GM10266 (cell line): ENCODE measurements at regions not wholly inside any gene's neighbourhood (a gene's known extent, or its start where the extent isn't known, plus 50 kb on each side); places are given as distances from the start of the nearest gene placed in this dataset.
A peak's percentile ranks its signal among the peaks of the same experiment; 100 is the strongest.

Experiments used
- DNase-seq: peaks from one replicate; pipeline ENCODE4 v3.0.0; 2012; ENCODE audit errors: extremely low spot score
- TF ChIP-seq, protein P1 (sequence below): IDR thresholded peaks from 2 replicates; pipeline ENCODE4 v1.5.1; 2012; ENCODE audit warnings: mild to moderate bottlenecking, low read depth; ENCODE audit not compliant: control insufficient read depth, insufficient read depth; ENCODE audit errors: missing control alignments

DNA sequence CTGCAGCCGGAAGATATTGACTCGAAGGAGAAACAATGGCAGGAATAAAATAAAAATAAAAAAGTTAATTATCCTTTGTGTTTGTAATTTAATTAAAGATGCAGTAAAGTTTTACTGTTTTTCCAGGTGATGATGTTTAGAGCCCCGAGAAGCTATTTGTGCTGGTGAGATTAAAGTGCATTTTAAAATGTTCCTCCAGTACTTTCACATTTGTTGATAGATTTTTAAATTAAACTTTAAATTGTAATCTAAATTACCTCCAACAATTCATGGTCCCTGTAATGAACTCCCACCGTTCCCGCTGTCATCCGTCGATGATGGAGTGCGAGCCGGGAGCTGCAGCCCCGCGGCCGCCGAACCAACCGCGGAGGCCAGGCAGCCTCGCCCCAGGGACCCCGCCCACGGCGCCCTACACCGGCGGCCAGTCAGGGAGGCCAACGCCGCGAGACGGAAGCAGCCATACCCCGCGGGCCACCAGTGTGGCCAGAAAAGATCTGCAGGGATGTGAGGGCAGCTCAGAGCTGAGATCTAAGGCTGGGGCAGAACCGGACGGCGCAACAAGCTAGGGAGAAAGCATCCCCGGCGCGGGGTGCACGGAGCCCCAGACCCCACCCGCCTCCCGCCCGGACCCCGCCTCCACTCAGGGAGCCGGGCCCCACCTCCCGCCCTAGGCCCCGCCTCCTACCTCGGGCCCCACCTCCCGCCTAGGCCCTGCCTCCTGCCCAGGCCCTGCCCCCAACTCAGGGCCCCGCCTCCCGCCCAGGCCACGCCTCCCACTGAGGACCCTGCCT, 104.0 kb downstream of the FAM53A start:
- TF ChIP-seq, protein P1, sequence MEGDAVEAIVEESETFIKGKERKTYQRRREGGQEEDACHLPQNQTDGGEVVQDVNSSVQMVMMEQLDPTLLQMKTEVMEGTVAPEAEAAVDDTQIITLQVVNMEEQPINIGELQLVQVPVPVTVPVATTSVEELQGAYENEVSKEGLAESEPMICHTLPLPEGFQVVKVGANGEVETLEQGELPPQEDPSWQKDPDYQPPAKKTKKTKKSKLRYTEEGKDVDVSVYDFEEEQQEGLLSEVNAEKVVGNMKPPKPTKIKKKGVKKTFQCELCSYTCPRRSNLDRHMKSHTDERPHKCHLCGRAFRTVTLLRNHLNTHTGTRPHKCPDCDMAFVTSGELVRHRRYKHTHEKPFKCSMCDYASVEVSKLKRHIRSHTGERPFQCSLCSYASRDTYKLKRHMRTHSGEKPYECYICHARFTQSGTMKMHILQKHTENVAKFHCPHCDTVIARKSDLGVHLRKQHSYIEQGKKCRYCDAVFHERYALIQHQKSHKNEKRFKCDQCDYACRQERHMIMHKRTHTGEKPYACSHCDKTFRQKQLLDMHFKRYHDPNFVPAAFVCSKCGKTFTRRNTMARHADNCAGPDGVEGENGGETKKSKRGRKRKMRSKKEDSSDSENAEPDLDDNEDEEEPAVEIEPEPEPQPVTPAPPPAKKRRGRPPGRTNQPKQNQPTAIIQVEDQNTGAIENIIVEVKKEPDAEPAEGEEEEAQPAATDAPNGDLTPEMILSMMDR: no peak
- DNase-seq: peak; percentile 96

- peak; percentile 90 for DNase-seq
- TF ChIP-seq, protein P1: peak; percentile 51
Observed at GRCh38 chr4:1579001-1579900, 104.9 kb downstream of the FAM53A start.

DNA sequence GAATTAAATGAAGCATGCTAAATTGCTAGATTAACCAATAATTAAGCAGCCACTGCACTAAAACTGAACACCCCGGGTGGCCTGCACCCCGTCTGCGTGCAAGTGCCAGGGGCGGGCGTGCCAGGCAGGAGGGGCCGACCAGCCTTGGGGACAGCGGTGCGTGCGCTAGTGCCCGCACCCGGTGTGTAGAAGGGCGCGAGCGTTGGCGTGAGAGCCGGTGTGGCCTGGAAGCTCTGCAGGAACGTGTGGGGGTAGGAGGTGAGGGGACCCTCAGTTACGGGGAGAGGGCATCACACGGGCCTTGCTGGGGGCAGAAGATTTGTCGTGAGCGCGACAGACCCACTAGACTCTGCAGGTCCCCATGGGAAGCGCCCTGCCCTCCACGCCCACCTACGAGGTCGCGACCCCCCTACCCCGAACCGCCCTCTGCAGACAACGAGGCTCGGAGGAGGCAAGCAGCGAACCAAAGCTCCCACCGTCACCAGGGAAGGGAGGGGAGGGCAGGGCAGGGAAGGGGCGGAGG, 105.8 kb downstream of the FAM53A start:
- no peak for DNase-seq
- TF ChIP-seq, protein P1: no peak

DNA sequence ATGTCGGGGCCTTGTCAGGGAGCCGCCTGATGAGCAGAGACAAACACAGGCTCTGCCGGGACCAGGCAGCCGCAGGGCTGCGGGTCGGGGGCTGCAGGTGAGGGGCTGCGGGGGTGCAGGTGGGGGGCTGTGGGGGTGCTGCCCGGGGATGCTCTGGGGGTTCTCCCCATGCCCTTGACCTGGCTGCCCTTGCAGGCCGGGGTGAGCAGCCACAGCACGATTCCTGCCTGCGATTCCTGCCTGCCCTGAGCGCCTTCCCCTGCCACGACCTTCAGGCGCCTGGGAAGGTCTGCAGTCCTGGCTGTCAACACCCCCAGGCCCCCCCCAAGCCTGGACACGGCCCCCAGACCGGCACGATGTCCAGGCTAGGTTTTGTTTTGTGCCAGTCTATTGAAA, 106.3 kb downstream of the FAM53A start:
- TF ChIP-seq, protein P1: no peak

DNA sequence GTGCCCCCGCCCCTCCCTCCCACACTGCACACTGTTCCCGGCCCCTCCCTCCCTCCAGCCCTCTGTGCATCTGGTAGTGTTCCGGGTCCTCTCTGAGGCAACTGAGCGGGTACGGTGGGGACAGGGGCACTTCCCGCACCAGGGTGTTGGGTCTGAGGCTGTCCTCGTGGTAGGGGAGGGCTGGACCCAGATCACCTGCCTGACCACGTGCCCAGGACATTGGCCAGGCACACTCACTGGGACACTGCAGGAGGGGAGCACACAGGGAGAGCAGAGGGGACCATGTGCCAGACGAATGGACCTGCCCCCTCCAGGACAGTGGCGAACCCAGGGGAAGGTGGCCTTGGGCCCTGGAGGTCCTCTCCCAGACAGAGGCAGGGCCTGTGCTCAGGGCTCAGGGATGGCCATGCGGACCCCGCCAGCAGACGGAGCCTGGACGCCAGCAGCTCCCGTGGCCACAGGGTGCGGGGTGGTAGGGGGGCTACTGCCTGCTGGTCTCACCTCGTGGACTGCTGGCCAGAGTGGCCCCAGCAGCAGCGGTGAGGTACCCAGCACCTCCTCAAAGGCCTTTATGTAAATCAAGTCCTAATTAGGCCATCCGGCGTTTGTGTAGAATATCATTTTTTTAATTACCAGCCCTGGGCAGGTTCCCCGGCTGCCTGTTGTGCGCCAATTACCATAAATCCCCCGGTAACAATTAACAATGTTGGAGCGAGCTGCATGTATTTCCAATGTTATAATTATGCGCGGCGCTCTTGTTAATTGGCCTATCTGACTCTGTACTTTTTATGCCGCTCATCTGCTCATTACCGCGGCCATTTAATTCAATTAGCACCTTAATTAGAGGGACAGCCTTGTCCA, 106.9 kb downstream of the FAM53A start:
- no peak for DNase-seq
- TF ChIP-seq, protein P1: no peak

More for the DNA sequence above, 106.3 kb downstream of the FAM53A start:
- no peak for DNase-seq

DNA sequence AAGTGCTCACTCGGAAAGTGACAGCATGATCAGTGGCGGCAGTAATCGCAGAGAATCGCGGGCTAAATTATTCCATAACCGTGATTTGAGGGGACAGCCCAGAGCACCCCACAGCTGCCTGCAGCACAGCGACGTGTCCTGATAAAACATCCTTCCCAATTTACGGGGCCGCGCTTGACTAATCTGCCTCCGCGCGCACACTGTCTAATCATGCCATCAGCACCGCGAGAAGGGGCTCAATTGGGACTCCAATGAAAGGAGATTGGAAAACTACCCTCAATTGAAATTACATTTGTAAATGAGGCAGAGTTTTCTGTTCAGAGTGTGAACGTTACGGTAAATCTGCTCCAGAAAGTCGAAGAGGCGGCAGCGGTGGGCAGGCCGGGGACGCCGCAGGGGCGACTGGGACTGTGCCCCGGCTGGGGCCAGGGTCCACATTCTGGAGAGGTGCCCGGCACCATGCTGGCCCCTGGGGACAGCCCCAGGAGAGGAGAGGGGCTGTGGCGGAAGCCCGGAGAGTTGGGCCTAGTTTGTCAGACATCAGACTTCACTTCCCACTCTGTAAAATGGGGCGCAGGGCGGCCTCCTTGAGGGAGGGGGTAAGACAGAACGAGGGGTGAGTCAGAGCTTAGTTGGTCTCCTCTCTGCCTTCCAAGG, 107.7 kb downstream of the FAM53A start:
- no peak for DNase-seq
- TF ChIP-seq, protein P1: no peak
